GM21737 (cell line): ENCODE measurements at regions not wholly inside any gene's neighbourhood (a gene's known extent, or its start where the extent isn't known, plus 50 kb on each side); places are given as distances from the start of the nearest gene placed in this dataset.
A peak's percentile ranks its signal among the peaks of the same experiment; 100 is the strongest.
"Not testable (repeated sequence)": the region's sequence is repeated elsewhere in the genome, so short reads cannot be mapped to it uniquely, and the experiment has no call there.

Experiments used
- ATAC-seq: cut with Tn5 transposase; IDR thresholded peaks from one replicate; pipeline ENCODE4 v1.9.1; 2021; ENCODE audit warnings: mild to moderate bottlenecking, moderate library complexity; ENCODE audit not compliant: unreplicated experiment

DNA sequence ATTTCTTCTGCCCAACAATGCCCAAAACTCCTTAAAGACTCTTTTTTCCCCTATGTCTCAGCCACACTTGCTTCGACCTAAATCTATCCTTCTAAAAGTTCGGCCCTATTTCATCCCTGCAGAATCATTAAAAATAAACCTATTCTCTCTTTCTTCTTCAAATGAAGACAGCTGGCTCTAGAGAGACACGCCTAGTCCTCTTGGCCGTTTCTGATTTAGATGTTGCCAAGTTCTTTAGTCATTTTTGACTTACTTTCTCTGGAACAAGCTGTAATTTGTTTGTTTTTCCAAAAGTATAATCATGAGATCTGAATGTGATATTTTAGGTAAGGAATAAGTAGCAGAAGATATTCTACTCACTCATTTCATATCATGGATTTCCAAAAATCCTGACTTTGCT lies 211.6 kb downstream of the CENPC start:
- no peak for ATAC-seq

DNA sequence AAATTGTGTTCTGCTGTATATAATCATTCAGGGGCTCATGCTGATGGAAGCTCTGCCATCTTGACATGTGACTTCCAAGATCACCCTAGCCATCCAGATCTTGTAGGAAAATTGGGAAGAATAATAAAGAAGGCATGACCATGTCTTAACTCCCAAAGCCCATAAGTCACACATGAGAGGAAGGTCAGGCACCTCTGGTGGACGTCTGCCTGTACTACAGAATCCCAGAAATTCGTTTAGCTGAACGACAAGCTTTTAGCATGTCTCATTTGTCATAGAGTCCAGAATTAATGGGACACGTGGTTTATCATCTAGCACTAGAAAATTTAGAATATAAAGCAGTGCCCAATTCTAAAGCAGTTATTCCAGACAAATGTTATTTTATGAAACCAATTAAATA lies 212.7 kb downstream of the CENPC start:
- ATAC-seq, result no peak

DNA sequence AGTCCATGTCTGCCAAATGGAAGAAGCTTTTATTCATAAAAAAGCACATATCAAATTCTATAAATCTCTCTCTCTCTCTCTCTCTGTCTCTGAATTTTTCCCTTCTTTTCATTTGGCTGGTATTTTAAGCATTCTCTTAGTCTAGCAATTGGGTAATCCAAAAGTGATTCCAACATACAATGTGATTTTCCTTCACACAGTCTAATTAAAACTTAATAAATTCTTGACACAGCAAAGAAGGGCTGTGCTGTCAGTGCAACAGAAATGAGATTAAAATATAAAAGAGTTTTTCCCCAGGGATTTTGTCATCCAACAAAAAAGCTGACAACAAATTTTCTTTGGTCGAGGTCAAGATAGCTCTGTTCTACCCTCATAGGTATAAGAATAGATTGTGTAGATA lies 216.9 kb downstream of the CENPC start:
- ATAC-seq, result no peak

DNA sequence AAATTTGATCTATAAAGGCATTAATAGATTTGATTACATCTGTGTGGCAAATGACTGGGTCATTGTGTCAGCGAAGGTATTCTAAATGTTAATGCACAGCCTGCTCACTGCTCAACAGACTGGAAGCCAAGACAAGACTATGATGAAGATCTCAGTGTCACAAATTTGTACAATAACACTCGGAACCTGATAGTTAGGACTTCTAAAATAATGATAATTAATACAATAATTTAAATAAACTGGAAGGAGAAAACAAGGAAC lies 217.4 kb downstream of the CENPC start:
- no peak for ATAC-seq

DNA sequence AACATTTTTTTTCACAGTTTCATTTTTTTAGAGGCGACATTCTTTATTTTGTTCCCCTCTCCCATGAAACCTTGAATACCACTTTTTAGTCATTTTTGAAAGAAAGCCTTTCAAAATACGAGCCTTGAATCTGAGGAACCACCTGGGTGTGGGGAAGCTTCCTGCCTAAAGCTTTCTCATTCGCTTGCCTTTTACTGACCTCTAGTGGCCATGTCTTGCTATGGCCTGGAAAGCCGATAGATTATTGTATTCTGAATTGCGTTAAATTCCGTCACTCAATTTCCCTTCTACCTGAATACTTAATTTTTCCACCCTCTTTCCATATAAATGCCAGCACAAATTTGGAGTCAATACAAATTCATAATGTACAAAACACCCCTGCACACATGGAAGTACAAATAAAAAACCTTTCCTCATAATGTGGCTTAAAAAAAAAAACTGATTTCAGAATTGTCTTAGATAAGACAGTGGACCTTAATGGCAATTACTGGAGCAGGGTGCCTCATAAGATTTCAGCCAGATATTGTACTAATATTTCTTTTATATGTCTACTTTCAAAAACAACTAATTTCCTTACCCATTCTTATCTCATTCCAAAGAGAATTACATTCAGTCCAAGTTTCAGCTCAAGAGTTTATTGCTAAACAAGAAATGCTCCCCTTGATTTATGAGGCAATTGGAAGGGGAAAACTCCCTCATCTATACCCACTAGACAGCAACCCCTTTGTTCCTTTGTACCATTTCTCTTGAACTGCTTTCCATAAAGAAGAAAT lies 217.9 kb downstream of the CENPC start:
- ATAC-seq, result peak; percentile 99

DNA sequence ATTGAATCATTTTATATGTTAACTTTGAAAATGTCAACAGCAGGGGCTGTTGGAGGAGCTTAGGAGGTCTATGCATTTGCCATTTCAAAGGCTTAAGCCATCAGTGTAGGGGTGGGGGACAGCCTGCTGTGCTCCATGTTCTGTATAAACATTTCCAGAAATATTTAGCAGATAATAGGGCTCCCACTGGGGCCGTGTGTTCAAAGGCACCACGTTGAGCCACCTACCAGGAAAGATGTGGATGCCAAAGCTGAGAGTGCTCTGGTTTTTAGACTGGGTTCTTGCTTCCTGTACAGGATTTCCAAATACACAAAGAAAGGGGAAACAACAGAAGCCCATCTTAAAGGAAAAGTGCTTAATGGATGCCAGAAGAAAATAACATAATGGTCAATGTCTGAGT lies 219.5 kb downstream of the CENPC start:
- no peak for ATAC-seq

DNA sequence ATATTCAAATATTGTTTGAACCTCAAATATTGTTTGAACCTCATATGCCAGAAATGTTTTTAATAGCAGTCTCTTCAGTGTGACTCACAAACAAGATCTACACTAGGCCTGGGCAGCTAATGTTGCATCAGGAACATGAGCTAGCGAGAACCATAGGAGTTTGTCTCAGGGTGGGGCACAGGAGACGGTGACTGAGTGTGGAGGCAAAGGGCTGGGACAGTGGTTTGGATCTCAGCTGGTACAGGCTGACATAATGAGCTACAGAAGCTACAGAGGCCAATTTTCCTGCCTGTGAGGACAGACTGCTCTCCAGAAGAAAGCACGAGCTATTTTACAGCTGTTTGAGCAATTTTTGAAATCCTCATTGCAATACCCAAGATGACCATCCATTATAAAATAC lies 224.7 kb downstream of the CENPC start:
- no peak for ATAC-seq

DNA sequence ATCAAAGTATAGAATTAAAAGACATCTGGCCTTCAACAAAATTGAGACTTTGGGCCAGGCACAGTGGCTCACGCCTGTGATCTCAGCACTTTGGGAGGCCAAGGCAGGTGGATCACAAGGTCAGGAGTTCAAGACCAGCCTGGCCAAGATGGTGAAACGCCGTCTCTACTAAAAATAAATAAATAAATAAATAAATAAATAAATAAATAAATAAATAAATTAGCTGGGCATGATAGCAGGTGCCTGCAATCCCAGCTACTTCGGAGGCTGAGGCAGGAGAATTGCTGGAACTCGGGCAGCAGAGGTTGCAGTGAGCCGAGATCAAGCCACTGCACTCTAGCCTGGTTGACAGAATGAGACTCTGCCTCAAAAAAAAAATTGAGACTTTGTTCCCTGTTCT lies 225.7 kb downstream of the CENPC start:
- not testable (repeated sequence) for ATAC-seq

DNA sequence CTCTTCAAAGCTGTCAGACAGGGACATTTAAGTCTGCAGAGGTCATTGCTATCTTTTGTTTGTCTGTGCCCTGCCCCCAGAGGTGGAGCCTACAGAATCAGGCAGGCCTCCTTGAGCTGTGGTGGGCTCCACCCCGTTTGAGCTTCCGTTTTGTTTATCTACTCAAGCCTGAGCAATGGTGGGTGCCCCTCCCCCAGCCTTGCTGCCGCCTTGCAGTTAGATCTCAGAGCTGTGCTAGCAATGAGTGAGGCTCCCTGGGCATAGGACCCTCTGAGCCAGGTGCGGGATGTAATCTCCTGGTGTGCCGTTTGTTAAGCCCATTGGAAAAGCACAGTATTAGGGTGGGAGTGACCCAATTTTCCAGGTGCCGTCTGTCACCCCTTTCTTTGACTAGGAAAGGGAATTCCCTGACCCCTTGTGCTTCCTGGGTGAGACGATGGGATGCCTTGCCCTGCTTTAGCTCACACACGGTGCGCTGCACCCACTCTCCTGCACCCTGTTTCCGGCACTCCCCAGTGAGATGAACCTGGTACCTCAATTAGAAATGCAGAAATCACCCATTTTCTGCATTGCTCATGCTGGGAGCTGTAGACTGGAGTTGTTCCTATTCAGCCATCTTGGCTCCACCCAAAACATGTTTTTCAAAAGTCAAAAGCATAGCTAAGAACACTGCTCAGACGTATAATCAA lies 244.7 kb downstream of the CENPC start:
- ATAC-seq, result not testable (repeated sequence)

DNA sequence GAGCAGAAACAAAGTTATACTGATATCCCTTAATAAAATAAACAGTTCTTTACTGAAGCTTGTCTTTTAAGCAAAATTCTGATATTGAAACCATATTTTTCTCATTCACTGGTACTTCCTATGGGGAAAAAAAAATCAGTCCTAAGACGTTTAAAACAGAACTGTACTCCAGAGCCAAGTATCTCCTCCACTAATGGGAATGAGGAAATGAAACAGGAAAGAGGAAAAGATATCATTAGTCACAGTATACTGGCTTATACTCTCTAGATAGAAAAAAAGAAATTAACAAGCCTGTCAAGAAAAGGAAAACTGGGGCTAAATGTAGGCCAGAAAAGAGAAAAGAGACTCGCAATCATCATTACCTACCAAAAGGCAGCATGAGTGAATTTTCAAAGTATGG lies 252.7 kb downstream of the CENPC start:
- no peak for ATAC-seq

DNA sequence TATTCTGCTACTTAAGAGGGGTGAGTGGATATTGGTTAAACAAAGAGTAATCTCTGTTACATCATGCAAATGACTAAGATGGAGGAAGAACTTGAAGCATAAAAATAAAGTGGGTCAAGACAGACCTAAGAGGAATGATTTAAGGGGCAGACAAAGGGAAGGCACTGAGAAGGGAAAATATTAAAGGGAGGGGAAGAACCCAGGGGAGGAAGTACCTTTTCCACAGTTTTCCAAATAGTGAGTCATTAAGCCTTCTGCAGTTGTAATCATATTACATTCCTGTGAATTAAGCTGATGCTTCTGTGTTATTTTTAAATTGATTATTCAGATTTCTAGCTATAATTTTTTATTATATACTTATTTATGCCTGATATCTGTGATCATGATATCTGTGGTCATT lies 253.3 kb downstream of the CENPC start:
- ATAC-seq, result no peak

DNA sequence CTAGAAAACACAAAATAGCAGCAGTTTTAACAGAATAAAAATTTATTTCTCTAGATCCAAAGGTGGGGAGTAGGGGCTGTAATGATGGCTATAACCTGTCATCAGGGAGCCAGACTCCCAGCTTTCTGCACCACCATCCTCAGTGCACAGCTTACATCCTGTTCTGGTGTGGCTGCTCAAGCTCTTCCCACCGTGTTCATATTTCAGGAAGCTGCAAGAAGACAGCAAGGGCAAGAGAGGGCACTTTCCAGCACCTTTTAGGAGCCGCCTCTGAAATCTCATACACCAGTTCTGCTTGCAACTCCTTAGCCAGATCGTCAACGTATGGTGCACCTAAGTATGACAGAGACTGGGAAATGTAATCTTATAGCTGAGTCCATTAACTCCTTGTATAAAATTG lies 253.7 kb downstream of the CENPC start:
- ATAC-seq, result no peak

DNA sequence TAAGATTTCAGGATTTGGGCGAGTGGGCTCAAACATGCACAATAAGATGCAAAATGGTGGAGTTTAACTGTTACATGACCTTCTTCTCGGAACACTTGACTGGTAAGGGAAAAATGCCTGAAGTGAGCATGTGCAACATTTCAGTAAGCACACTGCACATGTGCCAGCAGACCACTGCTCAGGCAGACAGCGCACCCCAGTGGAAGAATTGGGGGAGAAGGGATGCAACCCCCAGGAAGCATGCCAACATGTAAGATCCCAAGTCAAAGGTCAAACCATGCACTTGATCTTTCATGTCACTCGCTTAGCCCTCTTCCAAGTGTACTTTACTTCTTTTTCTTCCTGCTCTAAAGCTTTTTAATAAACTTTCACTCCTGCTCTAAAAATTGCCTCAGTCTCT lies 256.3 kb downstream of the CENPC start:
- ATAC-seq, result no peak

DNA sequence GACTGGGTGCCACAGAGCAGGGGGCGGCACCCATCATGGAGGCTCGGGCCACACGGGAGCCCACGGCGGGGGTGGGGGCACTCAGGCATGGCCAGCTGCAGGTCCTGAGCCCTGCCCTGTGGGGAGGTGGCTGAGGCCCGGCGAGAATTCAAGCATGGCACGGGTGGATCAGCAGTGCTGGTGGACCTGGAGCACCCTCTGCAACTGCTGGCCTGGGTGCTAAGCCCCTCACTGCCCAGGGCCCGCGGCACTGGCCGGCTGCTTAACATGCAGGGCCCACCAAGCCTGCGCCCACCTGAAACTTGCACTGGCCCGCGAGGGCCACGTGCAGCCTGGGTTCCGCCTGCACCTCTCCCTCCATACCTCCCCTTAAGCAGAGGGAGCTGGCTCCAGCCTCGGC lies 258.6 kb downstream of the CENPC start:
- no peak for ATAC-seq

DNA sequence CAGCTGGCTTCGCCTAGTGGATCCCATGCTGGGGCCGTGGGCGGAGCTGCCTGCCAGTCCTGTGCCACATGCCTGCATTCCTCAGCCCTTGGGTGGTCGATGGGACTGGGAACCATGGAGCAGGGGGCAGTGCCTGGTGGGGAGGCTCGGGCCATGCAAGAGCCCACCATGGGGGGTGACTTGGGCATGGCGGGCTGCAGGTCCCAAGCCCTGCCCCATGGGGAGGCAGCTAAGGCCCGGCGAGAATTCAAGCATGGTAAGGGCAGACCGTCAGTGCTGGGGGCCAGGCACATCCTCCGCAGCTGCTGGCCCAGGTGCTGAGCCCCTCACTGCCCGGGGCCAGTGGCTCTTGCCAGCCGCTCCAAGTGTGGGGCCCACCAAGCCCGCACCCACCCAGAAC lies 262.6 kb downstream of the CENPC start:
- ATAC-seq, result no peak

DNA sequence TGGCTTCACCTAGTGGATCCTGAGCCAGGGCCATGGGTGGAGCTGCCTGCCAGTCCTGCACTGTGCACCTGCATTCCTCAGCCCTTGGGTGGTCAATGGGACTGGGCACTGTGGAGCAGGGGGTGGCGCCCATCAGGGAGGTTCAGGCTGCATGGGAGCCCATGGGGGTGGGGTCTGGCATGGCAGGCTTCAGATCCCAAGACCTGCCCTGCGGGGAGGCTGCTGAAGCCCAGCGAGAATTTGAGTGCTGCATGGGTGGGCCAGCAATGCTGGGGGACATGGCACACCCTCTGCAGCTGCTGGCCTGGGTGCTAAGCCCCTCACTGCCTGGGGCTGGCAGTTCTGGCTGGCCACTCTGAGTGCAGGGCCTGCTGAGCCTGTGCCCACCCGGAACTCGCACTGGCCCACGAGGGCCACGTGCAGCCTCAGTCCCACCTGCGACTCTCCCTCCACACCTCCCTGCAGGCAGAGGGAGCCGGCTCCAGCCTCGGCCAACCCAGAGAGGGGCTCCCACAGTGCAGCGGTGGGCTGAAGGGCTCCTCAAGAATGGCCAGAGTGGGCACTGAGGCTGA lies 270.0 kb downstream of the CENPC start:
- ATAC-seq, result no peak

DNA sequence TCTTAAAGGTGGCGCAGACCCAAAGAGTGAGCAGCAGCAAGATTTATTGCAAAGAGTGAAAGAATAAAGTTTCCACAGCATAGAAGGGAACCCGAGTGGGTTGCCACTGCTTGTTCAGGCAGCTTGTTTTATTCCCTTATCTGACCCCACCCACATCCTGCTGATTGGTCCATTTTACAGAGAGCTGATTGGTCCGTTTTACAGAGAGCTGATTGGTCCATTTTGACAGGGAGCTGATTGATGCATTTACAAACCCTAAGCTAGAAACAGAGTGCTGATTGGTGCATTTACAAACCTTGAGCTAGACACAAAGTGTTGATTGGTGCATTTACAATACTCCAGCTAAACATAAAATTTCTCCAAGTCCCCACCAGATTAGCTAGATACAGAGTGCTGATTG lies 270.6 kb downstream of the CENPC start:
- ATAC-seq, result not testable (repeated sequence)

DNA sequence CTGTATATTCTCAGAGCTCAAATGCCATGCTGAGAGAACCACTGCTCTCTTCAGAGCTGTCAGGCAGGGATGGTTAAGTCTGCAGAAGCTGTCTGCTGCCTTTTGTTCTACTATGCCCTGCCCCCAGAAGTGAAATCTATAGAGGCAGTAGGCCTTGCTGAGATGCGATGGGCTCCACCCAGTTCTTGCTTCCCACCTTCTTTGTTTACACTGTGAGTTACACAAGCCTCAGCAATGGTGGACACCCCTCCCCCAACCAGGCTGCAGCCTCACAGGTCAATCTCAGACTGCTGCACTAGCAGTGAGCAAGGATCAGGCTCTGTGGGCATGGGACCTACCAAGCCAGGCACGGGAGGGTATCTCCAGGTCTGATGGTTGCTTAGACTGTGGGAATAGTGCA lies 271.6 kb downstream of the CENPC start:
- no peak for ATAC-seq

DNA sequence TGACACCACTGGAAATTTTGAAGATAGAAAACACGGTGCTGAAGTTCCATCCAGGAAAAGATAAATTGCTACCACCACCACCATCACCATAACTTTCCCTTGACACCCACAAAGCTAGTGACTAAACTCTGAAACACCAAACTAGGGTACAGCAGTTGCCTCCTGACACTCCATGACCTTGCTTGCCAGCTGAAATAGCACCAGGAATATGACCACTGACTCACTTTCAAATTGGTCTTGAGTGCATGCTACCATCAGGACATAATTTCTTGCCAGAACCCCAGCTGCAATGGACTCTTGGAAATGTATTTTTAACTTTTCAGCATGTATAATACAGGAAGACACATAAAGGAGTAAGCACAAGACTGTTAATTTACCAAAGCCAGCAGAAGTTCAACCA lies 283.3 kb downstream of the CENPC start:
- ATAC-seq, result no peak

DNA sequence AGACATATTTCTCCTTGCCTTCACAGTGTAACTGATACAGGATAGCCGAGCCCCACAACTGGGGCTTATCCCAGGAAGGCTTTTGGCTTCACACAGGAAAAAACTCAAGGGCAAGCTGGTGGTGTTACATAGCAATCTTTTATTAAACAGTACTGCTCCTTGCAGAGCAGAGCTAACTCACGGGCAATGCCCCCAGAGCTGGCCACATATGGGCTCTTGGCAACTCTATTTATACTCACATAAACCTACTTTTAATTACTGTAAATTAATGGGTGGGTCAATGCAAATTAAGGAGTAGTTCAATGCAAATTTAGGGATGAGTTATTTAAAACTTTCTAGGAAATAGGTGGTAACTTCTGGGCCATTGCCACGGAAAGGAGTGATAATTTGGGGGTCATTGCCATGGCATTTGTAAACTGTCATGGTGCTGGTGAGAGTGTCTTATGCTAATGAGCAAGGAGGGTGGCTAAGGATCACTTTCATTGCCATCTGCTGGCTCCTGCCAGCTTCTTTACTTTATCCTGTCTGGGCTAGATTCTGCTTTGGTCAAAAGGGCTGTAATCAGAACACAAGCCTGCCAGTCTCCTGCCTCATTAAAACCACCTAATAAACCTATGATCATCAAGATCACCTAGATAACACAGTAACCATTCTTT lies 288.8 kb downstream of the CENPC start:
- no peak for ATAC-seq

DNA sequence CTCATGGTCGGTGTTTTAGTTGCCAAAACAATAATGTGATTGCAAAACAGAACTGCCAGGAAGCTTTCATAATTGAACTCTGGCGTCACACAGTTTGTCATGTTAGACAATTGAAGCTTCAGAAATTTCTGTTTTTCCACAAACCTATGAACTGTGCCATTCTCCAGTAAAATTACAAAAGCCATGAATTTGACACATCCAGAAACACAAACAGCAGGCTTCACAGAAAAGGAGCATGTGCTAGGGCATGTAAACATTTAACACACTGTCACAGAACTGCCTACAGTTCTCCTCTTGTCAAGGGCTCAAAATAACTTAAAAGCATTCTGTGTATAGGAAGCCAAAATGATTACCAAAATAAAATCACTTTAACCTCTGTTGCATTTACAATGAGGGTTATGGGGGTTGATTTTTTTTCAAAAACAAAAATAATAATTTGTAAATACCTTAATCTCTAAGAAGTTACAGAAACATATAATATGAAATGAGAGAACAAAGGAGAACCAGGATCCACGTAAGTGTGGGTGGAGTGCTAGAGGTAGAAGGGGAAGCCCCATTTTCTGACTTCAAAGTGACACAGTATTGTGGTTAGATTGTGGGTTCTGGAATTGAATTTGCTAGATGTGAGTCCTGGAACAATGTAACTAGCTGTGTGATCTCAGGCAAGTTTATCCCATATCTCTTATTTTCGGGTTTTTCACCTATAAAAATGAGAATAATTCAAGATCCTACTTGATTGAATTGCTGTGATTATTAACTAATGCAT lies 295.0 kb downstream of the CENPC start:
- ATAC-seq, result no peak
